ENCODE measurements at regions not wholly inside any gene's neighbourhood (a gene's known extent, or its start where the extent isn't known, plus 50 kb on each side); places are given as distances from the start of the nearest gene placed in this dataset.

DNA sequence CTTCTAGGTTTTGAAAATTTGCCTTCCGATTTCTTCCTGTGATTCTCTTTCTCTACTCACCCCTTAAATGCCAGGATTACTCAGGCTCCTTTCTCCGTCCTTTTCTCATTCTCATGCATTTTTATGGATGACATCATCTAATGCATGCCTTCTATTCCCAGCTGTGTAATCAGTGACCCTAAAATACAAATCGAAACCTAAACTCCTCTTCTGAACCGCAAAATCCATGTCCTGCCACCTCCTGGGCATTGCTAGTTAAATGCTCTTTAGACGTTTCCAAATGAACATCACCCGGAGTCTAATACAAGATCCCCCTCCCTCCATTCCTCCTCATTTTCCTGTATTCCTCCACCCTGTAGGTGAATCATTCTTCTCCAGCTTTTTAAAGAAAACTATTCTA, 1703.1 kb upstream of the FLRT2 start:
- Histone ChIP-seq H3K9me3 (no peaks in the 10 kb centered on the region), H3K27me3 (no peaks in the 10 kb centered on the region), H3K4me3 (no peak overlapping the region), H3K36me3 (no peaks in the 10 kb centered on the region), H3K4me1 (no peaks in the 10 kb centered on the region), H3K27ac (no peak overlapping the region)
- ATAC-seq (no peak), DNase-seq (no peak)
- 57% methylated on average over 6 of the region's 6 CpGs for WGBS (ENCODE audit: insufficient coverage, low coverage, low lambda C conversion rate, missing lambda C conversion rate)
- intact Hi-C loops (cut with DNase I), result no loop called here
- TF ChIP-seq POLR2A (IDR thresholded peaks at IDR 0.05), result no peak
- TF ChIP-seq, protein P1, sequence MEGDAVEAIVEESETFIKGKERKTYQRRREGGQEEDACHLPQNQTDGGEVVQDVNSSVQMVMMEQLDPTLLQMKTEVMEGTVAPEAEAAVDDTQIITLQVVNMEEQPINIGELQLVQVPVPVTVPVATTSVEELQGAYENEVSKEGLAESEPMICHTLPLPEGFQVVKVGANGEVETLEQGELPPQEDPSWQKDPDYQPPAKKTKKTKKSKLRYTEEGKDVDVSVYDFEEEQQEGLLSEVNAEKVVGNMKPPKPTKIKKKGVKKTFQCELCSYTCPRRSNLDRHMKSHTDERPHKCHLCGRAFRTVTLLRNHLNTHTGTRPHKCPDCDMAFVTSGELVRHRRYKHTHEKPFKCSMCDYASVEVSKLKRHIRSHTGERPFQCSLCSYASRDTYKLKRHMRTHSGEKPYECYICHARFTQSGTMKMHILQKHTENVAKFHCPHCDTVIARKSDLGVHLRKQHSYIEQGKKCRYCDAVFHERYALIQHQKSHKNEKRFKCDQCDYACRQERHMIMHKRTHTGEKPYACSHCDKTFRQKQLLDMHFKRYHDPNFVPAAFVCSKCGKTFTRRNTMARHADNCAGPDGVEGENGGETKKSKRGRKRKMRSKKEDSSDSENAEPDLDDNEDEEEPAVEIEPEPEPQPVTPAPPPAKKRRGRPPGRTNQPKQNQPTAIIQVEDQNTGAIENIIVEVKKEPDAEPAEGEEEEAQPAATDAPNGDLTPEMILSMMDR (IDR thresholded peaks at IDR 0.05), result no peak

- DNase-seq (no peak), ATAC-seq (no peak)
- TF ChIP-seq, protein P1 (IDR thresholded peaks at IDR 0.05), result no peak
- TF ChIP-seq POLR2A (IDR thresholded peaks at IDR 0.05), result no peak
- Histone ChIP-seq H3K27ac (no peak overlapping the region), H3K9me3 (no peaks in the 10 kb centered on the region), H3K4me3 (no peak overlapping the region), H3K4me1 (no peaks in the 10 kb centered on the region), H3K36me3 (no peaks in the 10 kb centered on the region), H3K27me3 (no peaks in the 10 kb centered on the region)
- intact Hi-C loops (cut with DNase I), result no loop called here
- WGBS (ENCODE audit: insufficient coverage, low coverage, low lambda C conversion rate, missing lambda C conversion rate), result 33% methylated on average over 3 of the region's 3 CpGs
Observed at GRCh38 chr14:83827383-83827782, 1702.6 kb upstream of the FLRT2 start.

GRCh38 chr14:83828406-83828805, 1701.5 kb upstream of the FLRT2 start:
- Histone ChIP-seq H3K27me3 (no peaks in the 10 kb centered on the region), H3K9me3 (no peaks in the 10 kb centered on the region), H3K27ac (no peak overlapping the region), H3K4me3 (no peak overlapping the region), H3K36me3 (no peaks in the 10 kb centered on the region), H3K4me1 (no peaks in the 10 kb centered on the region)
- 24% methylated on average over 2 of the region's 2 CpGs for WGBS (ENCODE audit: insufficient coverage, low coverage, low lambda C conversion rate, missing lambda C conversion rate)
- TF ChIP-seq, protein P1 (IDR thresholded peaks at IDR 0.05), result no peak
- no peak for TF ChIP-seq POLR2A (IDR thresholded peaks at IDR 0.05)
- DNase-seq (no peak), ATAC-seq (no peak)
- intact Hi-C loops (cut with DNase I), result no loop called here

- no peaks in the 10 kb centered on the region for H3K4me1 ChIP-seq
- no peak overlapping the region for H3K27ac ChIP-seq
- no peaks in the 10 kb centered on the region for H3K27me3 ChIP-seq
- H3K36me3 ChIP-seq, result no peaks in the 10 kb centered on the region
- no peak overlapping the region for H3K4me3 ChIP-seq
- no peak for ATAC-seq
- H3K9me3 ChIP-seq, result no peaks in the 10 kb centered on the region
- 37% methylated on average over 2 of the region's 2 CpGs for WGBS (ENCODE audit: insufficient coverage, low coverage, low lambda C conversion rate, missing lambda C conversion rate)
- TF ChIP-seq POLR2A (IDR thresholded peaks at IDR 0.05), result no peak
- TF ChIP-seq, protein P1 (IDR thresholded peaks at IDR 0.05), result no peak
- DNase-seq, result no peak
- intact Hi-C loops (cut with DNase I), result no loop called here
Observed at GRCh38 chr14:83830316-83830715, 1699.6 kb upstream of the FLRT2 start.

DNA sequence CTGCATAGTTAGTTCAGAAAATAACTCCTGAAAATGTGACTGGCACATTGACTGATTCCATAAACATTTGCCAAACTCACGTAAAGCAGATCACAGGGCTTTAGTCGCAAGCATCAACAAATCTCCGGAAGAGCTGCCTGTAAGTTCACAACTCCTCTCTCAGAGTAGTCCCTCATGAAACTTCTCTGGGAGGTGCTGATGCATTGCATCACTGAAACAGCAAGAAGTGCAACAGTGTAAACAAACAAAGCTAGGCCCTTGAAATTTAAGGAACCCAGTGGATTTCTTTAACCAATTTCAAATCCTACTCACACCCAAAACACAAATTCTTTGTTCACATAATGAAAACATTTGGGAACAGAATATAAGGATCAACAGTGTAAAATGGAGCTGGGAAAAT, 1691.7 kb upstream of the FLRT2 start:
- intact Hi-C loops (cut with DNase I), result no loop called here
- Histone ChIP-seq H3K27me3 (no peaks in the 10 kb centered on the region), H3K27ac (no peak overlapping the region), H3K9me3 (no peaks in the 10 kb centered on the region), H3K4me1 (no peaks in the 10 kb centered on the region), H3K36me3 (no peaks in the 10 kb centered on the region), H3K4me3 (no peak overlapping the region)
- no peak for TF ChIP-seq POLR2A (IDR thresholded peaks at IDR 0.05)
- TF ChIP-seq, protein P1 (IDR thresholded peaks at IDR 0.05), result no peak
- WGBS (ENCODE audit: insufficient coverage, low coverage, low lambda C conversion rate, missing lambda C conversion rate), result 50% methylated on average over 1 of the region's 3 CpGs
- DNase-seq (no peak), ATAC-seq (no peak)
